HCT116 (cell line): ENCODE measurements at regions not wholly inside any gene's neighbourhood (a gene's known extent, or its start where the extent isn't known, plus 50 kb on each side); places are given as distances from the start of the nearest gene placed in this dataset.
"Not testable (repeated sequence)": the region's sequence is repeated elsewhere in the genome, so short reads cannot be mapped to it uniquely, and the experiment has no call there.

Source experiments
- ATAC-seq: fragments of 200-7000 bp; cut with Tn5 transposase; 2 replicates; pipeline ENCODE4 v1.9.1; 2020; ENCODE audit warnings: mild to moderate bottlenecking, moderate library complexity
- BruUV-seq: library from RNA; stranded (reverse); fragments of 400-500 nt; replicated peaks from 2 replicates; lab custom pipeline; 2021; lab: Mats Ljungman, UMichigan
- CTCF ChIA-PET: fragments of 300-600 bp; sonication (Branson Sonifier 250); formaldehyde crosslinking; loops from one replicate; lab custom pipeline; 2021; ENCODE audit warnings: antibody characterized with exemption; lab: Charles Lee
- POLR2A ChIA-PET: fragments of 300-600, 350-600 bp; sonication (Branson Sonifier 250); formaldehyde crosslinking; loops from one replicate; lab custom pipeline; 2021; ENCODE audit warnings: antibody characterized with exemption; lab: Charles Lee
- RAD21 ChIA-PET, 2 experiments: fragments of 300-600 bp; sonication (Branson Sonifier 250); formaldehyde crosslinking; loops; one replicate each; lab custom pipeline; 2023; ENCODE audit warnings: low total read pairs in 2 of 2; ENCODE audit not compliant: uncharacterized antibody in 2 of 2, unreplicated experiment in 2 of 2, low non-redundant PET in 1 of 2; lab: Charles Lee
- DNase-seq: peaks from one replicate; pipeline ENCODE4 v3.0.0-alpha.2; 2010; ENCODE audit warnings: low read depth, low spot score
- H2AFZ ChIP-seq: fragments of 200-600 bp; shearing (Covaris generic), sonication (generic); 2 replicates; pipeline ENCODE4 v1.6.1; 2017; ENCODE audit warnings: low read depth, mixed run types, mixed read lengths, antibody characterized with exemption, low read length; ENCODE audit not compliant: poor library complexity, severe bottlenecking
- H3K27ac ChIP-seq: 2 replicates; pipeline ENCODE4 v1.5.1; 2012; ENCODE audit warnings: low read depth, low read length
- H3K27me3 ChIP-seq: fragments of 200-600 bp; sonication (generic); 2 replicates; pipeline ENCODE4 v1.6.1; 2016; ENCODE audit warnings: mixed run types, low read length, mixed read lengths; ENCODE audit not compliant: insufficient read depth
- H3K36me3 ChIP-seq, 2 experiments: fragments of 200-500 bp in 1 of 2; fragments of 200-600 bp in 1 of 2; sonication (Bioruptor generic) in 1 of 2; sonication (generic) in 1 of 2; 2 replicates each; pipeline versions ENCODE4 v1.5.1 to v1.6.1; 2014 to 2016; ENCODE audit warnings: low read length in 2 of 2, inconsistent platforms in 1 of 2, mixed read lengths in 1 of 2, mixed run types in 1 of 2; ENCODE audit not compliant: insufficient read depth in 2 of 2, control insufficient read depth in 1 of 2
- H3K4me1 ChIP-seq, 2 experiments: fragments of 200-600 bp in 1 of 2; sonication (generic) in 1 of 2; 2 replicates each; pipeline versions ENCODE4 v1.5.1 to v1.6.1; 2012 to 2017; ENCODE audit warnings: low read length in 2 of 2, inconsistent platforms in 1 of 2, mild to moderate bottlenecking in 1 of 2, mixed read lengths in 1 of 2, mixed run types in 1 of 2, moderate library complexity in 1 of 2; ENCODE audit not compliant: insufficient read depth in 2 of 2, control insufficient read depth in 1 of 2
- H3K4me2 ChIP-seq: fragments of 200-600 bp; sonication (generic); 2 replicates; pipeline ENCODE4 v1.6.1; 2017; ENCODE audit warnings: mixed run types, low read length, mixed read lengths
- H3K4me3 ChIP-seq, 2 experiments: fragments of 200-600 bp in 1 of 2; sonication (generic) in 1 of 2; replicated peaks in 1 of 2; 2 replicates each; pipeline ENCODE4 v1.5.1; 2011 to 2016; ENCODE audit warnings: low read length in 2 of 2, control low read depth in 1 of 2, low read depth in 1 of 2, mild to moderate bottlenecking in 1 of 2, mixed read lengths in 1 of 2, mixed run types in 1 of 2
- H3K79me2 ChIP-seq: fragments of 200-600 bp; sonication (generic); 2 replicates; pipeline ENCODE4 v1.6.1; 2017; ENCODE audit warnings: mild to moderate bottlenecking, mixed run types, low read length, moderate library complexity, mixed read lengths; ENCODE audit not compliant: insufficient read depth
- H3K9ac ChIP-seq: fragments of 200-600 bp; sonication (generic); 2 replicates; pipeline ENCODE4 v1.6.1; 2016; ENCODE audit warnings: low read length, mixed read lengths
- H3K9me2 ChIP-seq: fragments of 200-600 bp; sonication (generic), shearing (Covaris generic); 2 replicates; pipeline ENCODE4 v1.6.1; 2017; ENCODE audit warnings: mixed run types, mild to moderate bottlenecking, moderate library complexity; ENCODE audit not compliant: insufficient read depth
- H3K9me3 ChIP-seq, 2 experiments: fragments of 200-500 bp in 1 of 2; fragments of 200-600 bp in 1 of 2; sonication (Bioruptor generic) in 1 of 2; sonication (generic) in 1 of 2; 2 replicates each; pipeline ENCODE4 v1.6.1; 2014 to 2017; ENCODE audit warnings: low read length in 2 of 2, mixed read lengths in 2 of 2, inconsistent platforms in 1 of 2, low read depth in 1 of 2, mild to moderate bottlenecking in 1 of 2, mixed run types in 1 of 2, moderate library complexity in 1 of 2; ENCODE audit not compliant: control insufficient read depth in 1 of 2, insufficient read depth in 1 of 2
- H4K20me1 ChIP-seq: fragments of 200-600 bp; sonication (generic), shearing (Covaris generic); 2 replicates; pipeline ENCODE4 v1.6.1; 2017; ENCODE audit warnings: mixed run types, mild to moderate bottlenecking, moderate library complexity; ENCODE audit not compliant: insufficient read depth
- CBX3 ChIP-seq: IDR thresholded peaks from 2 replicates; pipeline ENCODE4 v1.6.1; 2012; ENCODE audit warnings: low read depth
- CEBPB ChIP-seq: IDR thresholded peaks from 2 replicates; pipeline ENCODE4 v1.6.1; 2012; ENCODE audit warnings: low read depth
- EZH2 ChIP-seq: fragments of 200-600 bp; sonication (generic); IDR thresholded peaks from 2 replicates; pipeline ENCODE4 v1.6.1; 2017; ENCODE audit warnings: antibody characterized with exemption, mixed run types
- FOSL1 ChIP-seq: IDR thresholded peaks from 2 replicates; pipeline ENCODE4 v1.6.1; 2012; ENCODE audit warnings: low read depth
- JUND ChIP-seq: IDR thresholded peaks from 2 replicates; pipeline ENCODE4 v1.6.1; 2012
- POLR2A ChIP-seq: IDR thresholded peaks from 2 replicates; pipeline ENCODE4 v1.7.0; 2011; ENCODE audit warnings: borderline replicate concordance; ENCODE audit not compliant: insufficient read depth, insufficient read length; ENCODE audit errors: extremely low read depth
- POLR2AphosphoS5 ChIP-seq: IDR thresholded peaks from 2 replicates; pipeline ENCODE4 v1.6.1; 2011; ENCODE audit warnings: mild to moderate bottlenecking, low read depth, low read length, moderate library complexity
- RAD21 ChIP-seq: IDR thresholded peaks from 2 replicates; pipeline ENCODE4 v1.6.1; 2012; ENCODE audit warnings: low read depth, mild to moderate bottlenecking
- SRF ChIP-seq: IDR thresholded peaks from 2 replicates; pipeline ENCODE4 v1.6.1; 2012; ENCODE audit warnings: low read depth
- TCF7L2 ChIP-seq: IDR thresholded peaks from 2 replicates; pipeline ENCODE4 v1.7.0; 2011; ENCODE audit warnings: borderline replicate concordance, inconsistent platforms; ENCODE audit not compliant: insufficient read depth, insufficient read length; ENCODE audit errors: extremely low read depth
- YY1 ChIP-seq: IDR thresholded peaks from 2 replicates; pipeline ENCODE4 v1.6.1; 2011; ENCODE audit warnings: low read length, low read depth, moderate library complexity, mild to moderate bottlenecking; ENCODE audit not compliant: insufficient replicate concordance; ENCODE audit errors: extremely low read depth
- ZNF274 ChIP-seq: fragments of 200-500 bp; sonication (Bioruptor generic); IDR thresholded peaks from 2 replicates; pipeline ENCODE4 v1.6.1; 2014; ENCODE audit warnings: mild to moderate bottlenecking, low read depth, low read length, inconsistent platforms
- intact Hi-C: fragments of 100-400 bp; cut with micrococcal nuclease; formaldehyde crosslinking; loops from 2 replicates; pipeline ENCODE4 v1.10.0; 2022
- TF ChIP-seq, protein P1 (sequence below): IDR thresholded peaks from 2 replicates; pipeline ENCODE4 v1.6.1; 2011; ENCODE audit warnings: mild to moderate bottlenecking, low read length, moderate library complexity; ENCODE audit not compliant: insufficient replicate concordance; ENCODE audit errors: extremely low read depth
- TF ChIP-seq, protein P2 (sequence below): IDR thresholded peaks from 2 replicates; pipeline ENCODE4 v1.6.1; 2012
- TF ChIP-seq, protein P3 (sequence below): IDR thresholded peaks from 2 replicates; pipeline ENCODE4 v1.6.1; 2012

DNA sequence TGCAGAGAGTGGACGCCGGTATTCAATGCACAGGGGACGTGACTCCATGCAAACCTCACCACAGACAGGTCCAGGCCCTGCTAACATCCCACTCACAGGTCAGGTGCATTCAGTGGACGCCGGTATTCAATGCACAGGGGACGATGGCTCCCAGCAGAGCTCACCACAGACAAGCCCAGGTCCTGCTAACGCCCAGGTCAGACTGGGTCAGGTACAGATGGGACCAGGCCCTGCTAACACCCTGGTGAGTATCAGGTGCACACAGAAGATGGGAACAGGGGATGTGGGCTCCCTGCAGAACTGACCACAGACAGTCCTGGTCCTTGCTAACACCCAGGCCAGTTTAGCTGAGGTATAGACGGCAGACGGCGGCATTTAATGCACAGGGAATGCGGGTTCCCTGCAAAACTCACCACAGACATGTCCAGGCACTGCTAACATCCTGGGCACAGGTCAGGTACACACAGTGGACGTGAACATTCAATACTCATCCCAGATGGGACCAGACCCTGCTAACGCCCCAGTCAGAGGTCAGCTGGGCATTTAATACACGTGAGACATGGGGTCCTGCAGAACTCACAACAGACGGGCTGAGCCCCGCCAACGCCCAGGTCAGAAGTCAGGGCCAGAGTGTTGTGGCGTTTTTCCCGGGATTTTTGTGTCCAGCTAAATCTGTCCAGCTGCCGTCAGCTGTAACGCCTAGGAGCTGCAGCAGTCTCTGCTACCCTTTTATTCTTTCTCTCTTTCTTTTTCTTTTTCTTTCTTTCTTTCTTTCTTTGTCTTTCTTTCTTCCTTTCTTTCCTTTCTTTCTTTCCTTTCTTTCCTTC, 99.2 kb downstream of the SHOX start:
- no peak overlapping the region for H3K4me2 ChIP-seq
- DNase-seq (no peak), ATAC-seq (no peak)
- ChIA-PET RAD21 (no interaction called here), POLR2A (no interaction called here), CTCF (no interaction called here)
- intact Hi-C loops, result no loop called here
- H3K27me3 ChIP-seq, result no peaks in the 10 kb centered on the region
- no peaks in the 10 kb centered on the region for H3K79me2 ChIP-seq
- no peak overlapping the region for H2AFZ ChIP-seq
- H4K20me1 ChIP-seq, result no peaks in the 10 kb centered on the region
- no peak overlapping the region for H3K4me3 ChIP-seq
- H3K4me1 ChIP-seq, result no peaks in the 10 kb centered on the region
- H3K36me3 ChIP-seq, result no peaks in the 10 kb centered on the region
- BruUV-seq, result no TSS peak
- no peaks in the 10 kb centered on the region for H3K9me2 ChIP-seq
- H3K9me3 ChIP-seq, result no peaks in the 10 kb centered on the region
- H3K9ac ChIP-seq, result no peak overlapping the region
- H3K27ac ChIP-seq, result no peak overlapping the region
- TF ChIP-seq FOSL1, result no peak
- TF ChIP-seq POLR2AphosphoS5, result no peak
- no peak for TF ChIP-seq EZH2
- TF ChIP-seq RAD21, result no peak
- TF ChIP-seq TCF7L2, result no peak
- TF ChIP-seq, protein P1, sequence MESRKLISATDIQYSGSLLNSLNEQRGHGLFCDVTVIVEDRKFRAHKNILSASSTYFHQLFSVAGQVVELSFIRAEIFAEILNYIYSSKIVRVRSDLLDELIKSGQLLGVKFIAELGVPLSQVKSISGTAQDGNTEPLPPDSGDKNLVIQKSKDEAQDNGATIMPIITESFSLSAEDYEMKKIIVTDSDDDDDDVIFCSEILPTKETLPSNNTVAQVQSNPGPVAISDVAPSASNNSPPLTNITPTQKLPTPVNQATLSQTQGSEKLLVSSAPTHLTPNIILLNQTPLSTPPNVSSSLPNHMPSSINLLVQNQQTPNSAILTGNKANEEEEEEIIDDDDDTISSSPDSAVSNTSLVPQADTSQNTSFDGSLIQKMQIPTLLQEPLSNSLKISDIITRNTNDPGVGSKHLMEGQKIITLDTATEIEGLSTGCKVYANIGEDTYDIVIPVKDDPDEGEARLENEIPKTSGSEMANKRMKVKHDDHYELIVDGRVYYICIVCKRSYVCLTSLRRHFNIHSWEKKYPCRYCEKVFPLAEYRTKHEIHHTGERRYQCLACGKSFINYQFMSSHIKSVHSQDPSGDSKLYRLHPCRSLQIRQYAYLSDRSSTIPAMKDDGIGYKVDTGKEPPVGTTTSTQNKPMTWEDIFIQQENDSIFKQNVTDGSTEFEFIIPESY, result no peak
- no peak for TF ChIP-seq POLR2A
- TF ChIP-seq, protein P2, sequence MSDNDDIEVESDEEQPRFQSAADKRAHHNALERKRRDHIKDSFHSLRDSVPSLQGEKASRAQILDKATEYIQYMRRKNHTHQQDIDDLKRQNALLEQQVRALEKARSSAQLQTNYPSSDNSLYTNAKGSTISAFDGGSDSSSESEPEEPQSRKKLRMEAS, result no peak
- TF ChIP-seq, protein P3, sequence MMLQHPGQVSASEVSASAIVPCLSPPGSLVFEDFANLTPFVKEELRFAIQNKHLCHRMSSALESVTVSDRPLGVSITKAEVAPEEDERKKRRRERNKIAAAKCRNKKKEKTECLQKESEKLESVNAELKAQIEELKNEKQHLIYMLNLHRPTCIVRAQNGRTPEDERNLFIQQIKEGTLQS, result no peak
- TF ChIP-seq ZNF274, result no peak
- TF ChIP-seq CEBPB, result no peak
- no peak for TF ChIP-seq JUND
- no peak for TF ChIP-seq YY1
- no peak for TF ChIP-seq CBX3
- no peak for TF ChIP-seq SRF

DNA sequence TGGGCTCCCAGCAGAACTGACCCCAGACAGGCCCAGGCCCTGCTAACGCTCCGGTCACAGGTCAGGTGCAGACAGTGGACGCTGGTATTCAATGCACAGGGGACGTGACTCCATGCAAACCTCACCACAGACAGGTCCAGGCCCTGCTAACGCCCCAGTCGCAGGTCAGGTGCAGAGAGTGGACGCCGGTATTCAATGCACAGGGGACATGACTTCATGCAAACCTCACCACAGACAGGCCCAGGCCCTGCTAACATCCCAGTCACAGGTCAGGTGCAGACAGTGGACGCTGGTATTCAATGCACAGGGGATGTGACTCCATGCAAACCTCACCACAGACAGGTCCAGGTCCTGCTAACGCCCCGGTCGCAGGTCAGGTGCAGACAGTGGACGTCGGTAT, 98.5 kb downstream of the SHOX start:
- CTCF ChIA-PET, H3K9me2 ChIP-seq, BruUV-seq, H3K27ac ChIP-seq, H2AFZ ChIP-seq, RAD21 ChIA-PET, H3K4me2 ChIP-seq, H3K36me3 ChIP-seq, H4K20me1 ChIP-seq, H3K9ac ChIP-seq, ATAC-seq, POLR2A ChIA-PET, H3K27me3 ChIP-seq, H3K9me3 ChIP-seq, H3K79me2 ChIP-seq, DNase-seq, H3K4me3 ChIP-seq, intact Hi-C loops, H3K4me1 ChIP-seq: not testable (repeated sequence)
